Sigmoid colon (tissue), 6 donors: ENCODE measurements at regions not wholly inside any gene's neighbourhood (a gene's known extent, or its start where the extent isn't known, plus 50 kb on each side); places are given as distances from the start of the nearest gene placed in this dataset.

Experiments used
- DNase-seq: peaks from one replicate; pipeline ENCODE4 v3.0.0-alpha.2; 2019
- H3K27ac ChIP-seq, 4 donors: fragments of 200-600 bp; sonication (generic); one replicate each; pipeline ENCODE4 v1.5.1; 2016 to 2019; ENCODE audit warnings: mild to moderate bottlenecking in 1 of 4
- H3K27me3 ChIP-seq, 3 donors: fragments of 200-600 bp; sonication (generic); one replicate each; pipeline ENCODE4 v1.5.1; 2019; ENCODE audit warnings: mild to moderate bottlenecking in 1 of 3
- H3K36me3 ChIP-seq, 4 donors: fragments of 200-600 bp; sonication (generic); one replicate each; pipeline ENCODE4 v1.5.1; 2016 to 2019
- H3K4me1 ChIP-seq, 4 donors: fragments of 200-600 bp; sonication (generic); one replicate each; pipeline ENCODE4 v1.5.1; 2017 to 2019
- H3K4me3 ChIP-seq, 4 donors: fragments of 200-600 bp; sonication (generic); one replicate each; pipeline ENCODE4 v1.5.1; 2017 to 2019; ENCODE audit warnings: mild to moderate bottlenecking in 2 of 4, moderate library complexity in 1 of 4
- H3K9me3 ChIP-seq, 4 donors: fragments of 200-600 bp in 3 of 4; sonication (generic) in 3 of 4; one replicate each; pipeline versions ENCODE4 v1.5.1 to v1.6.1; 2013 to 2019
- CTCF ChIP-seq, 4 experiments: fragments of 450-650 bp in 3 of 4; fragments of 200-600 bp in 1 of 4; IDR thresholded peaks; one replicate each; pipeline ENCODE4 v1.5.1; 2016 to 2019; ENCODE audit warnings: antibody characterized with exemption in 4 of 4, mild to moderate bottlenecking in 3 of 4, moderate library complexity in 2 of 4
- EP300 ChIP-seq, 4 donors: sonication (generic); formaldehyde crosslinking; IDR thresholded peaks; one replicate each; pipeline ENCODE4 v1.6.1; 2017; ENCODE audit warnings: antibody characterized with exemption in 4 of 4
- POLR2A ChIP-seq, 2 donors: fragments of 450-650 bp; IDR thresholded peaks; one replicate each; pipeline ENCODE4 v1.6.1; 2016; ENCODE audit warnings: antibody characterized with exemption in 2 of 2, mild to moderate bottlenecking in 2 of 2, moderate library complexity in 2 of 2
- POLR2AphosphoS5 ChIP-seq, 4 donors: sonication (generic); formaldehyde crosslinking; IDR thresholded peaks; one replicate each; pipeline ENCODE4 v1.6.1; 2017; ENCODE audit warnings: antibody characterized with exemption in 4 of 4
- WGBS, 2 donors: extraction: QIAGEN DNeasy Blood & Tissue Kit; methylation state at CpG; one replicate each; pipeline ENCODE4 v1.1.7; 2013; 5-methylcytosine and 5-hydroxymethylcytosine counted together
- intact Hi-C: fragments of 100-400 bp; cut with DNase I; formaldehyde crosslinking; loops from one replicate; pipeline ENCODE4 v1.15.1; 2023
- donor health status: healthy with polysubstance abuse.
- donor health status: healthy.

DNA sequence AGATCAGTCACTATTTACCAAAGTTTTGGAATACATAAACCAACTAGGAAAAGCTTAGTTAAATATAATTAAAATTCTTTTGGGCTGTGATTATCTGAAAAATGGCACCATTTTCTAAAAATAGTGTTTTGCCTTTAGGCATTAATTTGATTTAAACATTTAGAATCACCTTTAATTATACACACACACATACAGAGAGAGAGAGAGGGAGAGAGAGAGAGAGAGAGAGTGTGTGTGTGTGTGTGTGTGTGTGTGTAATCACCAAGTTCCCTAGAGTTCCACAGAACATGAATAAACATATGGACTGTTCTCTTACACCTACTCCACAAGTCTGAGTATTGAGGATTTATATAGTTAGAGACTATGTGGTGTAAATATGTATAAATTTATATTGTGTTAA, 141.2 kb upstream of the ATXN1 start:
- Histone ChIP-seq H3K4me3 (no peak overlapping the region), H3K9me3 (no peaks in the 10 kb centered on the region), H3K27me3 (no peaks in the 10 kb centered on the region), H3K4me1 (peaks cover 0 to 12% (median 6%) of the 10 kb centered on the region in 4 donors), H3K36me3 (no peaks in the 10 kb centered on the region), H3K27ac (no peak overlapping the region)
- TF ChIP-seq EP300 (IDR thresholded peaks at IDR 0.05) (no peak), POLR2AphosphoS5 (IDR thresholded peaks at IDR 0.05) (no peak), CTCF (IDR thresholded peaks at IDR 0.05) (no peak), POLR2A (IDR thresholded peaks at IDR 0.05) (no peak)
- intact Hi-C loops, result no loop called here
- no peak for DNase-seq

DNA sequence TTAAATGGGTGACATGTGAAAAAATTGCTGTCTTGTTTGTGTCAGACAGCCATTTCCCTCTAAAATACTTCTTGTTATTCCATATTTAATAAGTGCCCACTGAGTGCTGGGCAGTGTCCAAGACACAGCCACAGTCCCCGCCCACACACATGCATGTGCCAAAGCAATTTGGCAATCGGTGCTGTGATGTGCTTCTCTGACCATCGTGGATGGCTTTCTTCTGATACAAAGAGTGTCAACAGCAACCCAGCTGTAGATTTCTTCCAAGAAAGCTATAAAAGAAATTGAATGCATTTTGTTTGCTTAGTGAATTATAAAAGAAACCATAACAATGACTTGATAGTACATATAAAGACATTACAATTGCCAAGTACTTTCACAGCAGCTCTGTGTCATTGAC, 140.5 kb upstream of the ATXN1 start:
- Histone ChIP-seq H3K4me1 (peaks cover 0 to 12% (median 6%) of the 10 kb centered on the region in 4 donors), H3K27me3 (no peaks in the 10 kb centered on the region), H3K36me3 (no peaks in the 10 kb centered on the region), H3K4me3 (no peak overlapping the region), H3K27ac (no peak overlapping the region), H3K9me3 (no peaks in the 10 kb centered on the region)
- WGBS, 2 donors, result 10 to 50% methylated on average over 3 of the region's 3 CpGs
- TF ChIP-seq POLR2AphosphoS5 (IDR thresholded peaks at IDR 0.05) (peak in 1 of 4 donors; percentile 16), CTCF (IDR thresholded peaks at IDR 0.05) (no peak), POLR2A (IDR thresholded peaks at IDR 0.05) (no peak)
- peak; percentile 74 for DNase-seq
- intact Hi-C loops, result no loop called here

GRCh38 chr6:16901306-16901705, 140.0 kb upstream of the ATXN1 start:
- no peaks in the 10 kb centered on the region for H3K9me3 ChIP-seq
- no peaks in the 10 kb centered on the region for H3K27me3 ChIP-seq
- intact Hi-C loops, result no loop called here
- no peak overlapping the region for H3K4me3 ChIP-seq
- no peak for DNase-seq
- H3K4me1 ChIP-seq, result peaks cover 0 to 12% (median 6%) of the 10 kb centered on the region in 4 donors
- H3K36me3 ChIP-seq, result no peaks in the 10 kb centered on the region
- TF ChIP-seq POLR2AphosphoS5 (IDR thresholded peaks at IDR 0.05) (no peak), EP300 (IDR thresholded peaks at IDR 0.05) (no peak), POLR2A (IDR thresholded peaks at IDR 0.05) (no peak), CTCF (IDR thresholded peaks at IDR 0.05) (no peak)
- H3K27ac ChIP-seq, result no peak overlapping the region
- 35 to 85% methylated on average over 2 of the region's 2 CpGs for WGBS, 2 donors

GRCh38 chr6:16898640-16899396, 137.6 kb upstream of the ATXN1 start:
- Histone ChIP-seq H3K27ac (no peak overlapping the region), H3K36me3 (no peaks in the 10 kb centered on the region), H3K9me3 (peaks cover 0 to 7% (median 0%) of the 10 kb centered on the region in 4 donors), H3K27me3 (no peaks in the 10 kb centered on the region), H3K4me1 (peaks cover 0 to 12% (median 6%) of the 10 kb centered on the region in 4 donors), H3K4me3 (no peak overlapping the region)
- TF ChIP-seq EP300 (IDR thresholded peaks at IDR 0.05) (no peak), POLR2A (IDR thresholded peaks at IDR 0.05) (no peak), POLR2AphosphoS5 (IDR thresholded peaks at IDR 0.05) (no peak), CTCF (IDR thresholded peaks at IDR 0.05) (no peak)
- intact Hi-C loops, result no loop called here
- 77 to 79% methylated on average over 8 of the region's 8 CpGs for WGBS, 2 donors
- DNase-seq, result no peak

DNA sequence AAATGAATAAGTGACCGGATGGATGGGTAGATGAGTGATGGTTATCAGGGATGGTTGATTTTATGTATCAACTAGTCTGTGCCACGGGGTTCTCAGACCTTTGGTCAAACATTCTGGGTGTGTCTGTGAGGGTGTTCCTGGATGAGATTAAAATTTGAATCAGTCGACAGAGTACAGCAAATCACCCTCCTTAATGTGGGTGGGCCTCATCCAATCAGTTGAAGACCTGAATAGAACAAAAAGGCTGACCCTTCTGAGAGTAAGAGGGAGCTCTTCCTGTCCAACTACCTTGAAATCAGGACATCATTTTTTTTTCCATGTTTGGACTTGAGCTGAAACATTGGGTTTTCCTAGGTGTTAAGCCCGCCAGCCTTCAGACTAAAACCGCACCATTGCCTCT, 136.4 kb upstream of the ATXN1 start:
- peaks cover 0 to 12% (median 6%) of the 10 kb centered on the region in 4 donors for H3K4me1 ChIP-seq
- no peaks in the 10 kb centered on the region for H3K27me3 ChIP-seq
- no peak overlapping the region for H3K4me3 ChIP-seq
- no peak for DNase-seq
- no peak overlapping the region for H3K27ac ChIP-seq
- TF ChIP-seq EP300 (IDR thresholded peaks at IDR 0.05) (no peak), POLR2AphosphoS5 (IDR thresholded peaks at IDR 0.05) (no peak), POLR2A (IDR thresholded peaks at IDR 0.05) (no peak), CTCF (IDR thresholded peaks at IDR 0.05) (no peak)
- no peaks in the 10 kb centered on the region for H3K36me3 ChIP-seq
- intact Hi-C loops, result no loop called here
- H3K9me3 ChIP-seq, result peaks cover 0 to 7% (median 0%) of the 10 kb centered on the region in 4 donors
- WGBS, 2 donors, result 63 to 89% methylated on average over 5 of the region's 5 CpGs
